ENCODE measurements at regions not wholly inside any gene's neighbourhood (a gene's known extent, or its start where the extent isn't known, plus 50 kb on each side); places are given as distances from the start of the nearest gene placed in this dataset.

DNA sequence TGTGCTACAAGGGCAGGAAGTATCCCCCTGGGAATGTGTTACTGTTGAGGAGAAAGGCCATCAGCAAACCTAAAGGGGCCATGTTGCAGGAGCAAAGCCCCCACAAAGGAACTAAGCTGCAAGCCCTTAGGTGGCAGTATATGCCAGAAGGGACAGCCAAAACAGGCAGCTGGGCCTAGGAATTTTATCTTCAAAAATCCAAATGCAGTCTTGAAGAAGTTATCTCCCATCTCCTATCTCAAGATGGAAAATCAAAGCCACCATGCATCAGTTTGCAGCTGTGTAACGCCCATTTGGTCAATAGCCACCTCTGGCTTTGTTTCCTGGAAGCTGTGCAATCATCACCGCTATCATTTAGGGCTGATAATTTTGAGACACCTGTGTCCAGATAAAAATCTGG is 400.3 kb downstream of the ARHGEF28 start:
- Histone ChIP-seq H3K4me3 (no peak overlapping the region), H3K4me1 (ENCODE audit: insufficient read depth) (peaks cover 2% of the 10 kb centered on the region), H3K36me3 (no peaks in the 10 kb centered on the region), H3K9me3 (no peaks in the 10 kb centered on the region), H3K27me3 (no peaks in the 10 kb centered on the region), H3K27ac (no peak overlapping the region)
- TF ChIP-seq, protein P1, sequence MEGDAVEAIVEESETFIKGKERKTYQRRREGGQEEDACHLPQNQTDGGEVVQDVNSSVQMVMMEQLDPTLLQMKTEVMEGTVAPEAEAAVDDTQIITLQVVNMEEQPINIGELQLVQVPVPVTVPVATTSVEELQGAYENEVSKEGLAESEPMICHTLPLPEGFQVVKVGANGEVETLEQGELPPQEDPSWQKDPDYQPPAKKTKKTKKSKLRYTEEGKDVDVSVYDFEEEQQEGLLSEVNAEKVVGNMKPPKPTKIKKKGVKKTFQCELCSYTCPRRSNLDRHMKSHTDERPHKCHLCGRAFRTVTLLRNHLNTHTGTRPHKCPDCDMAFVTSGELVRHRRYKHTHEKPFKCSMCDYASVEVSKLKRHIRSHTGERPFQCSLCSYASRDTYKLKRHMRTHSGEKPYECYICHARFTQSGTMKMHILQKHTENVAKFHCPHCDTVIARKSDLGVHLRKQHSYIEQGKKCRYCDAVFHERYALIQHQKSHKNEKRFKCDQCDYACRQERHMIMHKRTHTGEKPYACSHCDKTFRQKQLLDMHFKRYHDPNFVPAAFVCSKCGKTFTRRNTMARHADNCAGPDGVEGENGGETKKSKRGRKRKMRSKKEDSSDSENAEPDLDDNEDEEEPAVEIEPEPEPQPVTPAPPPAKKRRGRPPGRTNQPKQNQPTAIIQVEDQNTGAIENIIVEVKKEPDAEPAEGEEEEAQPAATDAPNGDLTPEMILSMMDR (IDR thresholded peaks at IDR 0.05): no peak
- no peak for TF ChIP-seq EP300 (IDR thresholded peaks at IDR 0.05)
- 94 to 99% (median 98%) methylated on average over 2 of the region's 2 CpGs for whole genome bisulfite sequencing, 3 donors
- intact Hi-C loops (cut with DNase I): no loop called here
- DNase-seq: no peak

DNA sequence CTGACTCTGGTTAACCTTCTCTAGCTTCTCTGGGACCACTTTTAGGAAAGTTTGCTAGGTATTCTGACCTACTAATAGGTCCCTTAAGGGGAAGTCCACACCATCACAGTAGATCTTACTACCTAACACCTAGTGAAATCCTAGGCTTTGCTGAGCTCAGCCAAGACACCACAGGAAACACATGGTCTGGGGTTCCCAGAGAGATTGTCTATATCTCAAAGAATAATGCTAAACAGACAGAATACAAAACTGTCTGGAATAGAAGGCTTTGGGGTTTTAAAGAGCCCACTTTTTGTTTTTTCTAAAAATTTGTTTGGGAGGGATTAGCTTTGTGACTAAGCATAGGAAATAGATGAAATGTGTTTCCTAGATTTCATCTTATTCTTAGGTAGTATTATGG is 395.1 kb downstream of the ARHGEF28 start:
- TF ChIP-seq POLR2A (IDR thresholded peaks at IDR 0.05) (no peak), EP300 (IDR thresholded peaks at IDR 0.05) (no peak)
- TF ChIP-seq, protein P1 (IDR thresholded peaks at IDR 0.05): no peak
- no peak overlapping the region for H3K27ac ChIP-seq
- DNase-seq: no peak
- H3K36me3 ChIP-seq: no peaks in the 10 kb centered on the region
- H3K4me1 ChIP-seq (ENCODE audit: insufficient read depth): no peaks in the 10 kb centered on the region
- no peak overlapping the region for H3K4me3 ChIP-seq
- intact Hi-C loops (cut with DNase I): no loop called here
- no peaks in the 10 kb centered on the region for H3K27me3 ChIP-seq
- no peaks in the 10 kb centered on the region for H3K9me3 ChIP-seq

GRCh38 chr5:74020503-74020902 is 394.5 kb downstream of the ARHGEF28 start:
- H3K4me3 ChIP-seq: no peak overlapping the region
- no peaks in the 10 kb centered on the region for H3K4me1 ChIP-seq (ENCODE audit: insufficient read depth)
- no peak for DNase-seq
- no peaks in the 10 kb centered on the region for H3K36me3 ChIP-seq
- no peak overlapping the region for H3K27ac ChIP-seq
- no peaks in the 10 kb centered on the region for H3K9me3 ChIP-seq
- 90 to 93% (median 93%) methylated on average over 5 of the region's 5 CpGs for WGBS, 3 donors
- H3K27me3 ChIP-seq: no peaks in the 10 kb centered on the region
- intact Hi-C loops (cut with DNase I): no loop called here
- TF ChIP-seq EP300 (IDR thresholded peaks at IDR 0.05) (no peak), POLR2A (IDR thresholded peaks at IDR 0.05) (no peak)
- TF ChIP-seq, protein P1 (IDR thresholded peaks at IDR 0.05): no peak

DNA sequence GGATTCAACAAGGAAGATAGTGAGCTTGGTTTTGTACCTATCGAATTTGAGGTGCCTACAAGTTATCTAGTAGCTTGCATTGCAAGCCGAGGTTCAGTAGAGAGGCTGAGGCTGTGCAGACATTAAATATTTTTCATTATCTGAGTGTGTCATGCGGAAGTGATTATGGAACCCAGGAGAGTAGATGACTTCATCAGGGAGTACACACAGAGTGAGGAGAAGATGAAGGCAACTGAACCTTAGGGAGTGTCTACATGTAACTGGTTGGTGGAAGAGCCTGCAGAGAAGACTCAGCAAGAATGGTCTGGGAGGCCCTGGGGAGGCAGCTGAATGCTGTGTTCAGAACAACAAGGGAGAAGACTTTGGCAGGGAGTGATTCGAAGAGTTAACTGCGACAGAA is 393.9 kb downstream of the ARHGEF28 start:
- TF ChIP-seq, protein P1 (IDR thresholded peaks at IDR 0.05): no peak
- TF ChIP-seq POLR2A (IDR thresholded peaks at IDR 0.05): no peak
- Histone ChIP-seq H3K4me1 (ENCODE audit: insufficient read depth) (no peaks in the 10 kb centered on the region), H3K27me3 (no peaks in the 10 kb centered on the region), H3K27ac (no peak overlapping the region), H3K36me3 (no peaks in the 10 kb centered on the region), H3K9me3 (no peaks in the 10 kb centered on the region), H3K4me3 (no peak overlapping the region)
- intact Hi-C loops (cut with DNase I): no loop called here
- no peak for DNase-seq
- WGBS, 3 donors: 85 to 94% (median 87%) methylated on average over 5 of the region's 5 CpGs

DNA sequence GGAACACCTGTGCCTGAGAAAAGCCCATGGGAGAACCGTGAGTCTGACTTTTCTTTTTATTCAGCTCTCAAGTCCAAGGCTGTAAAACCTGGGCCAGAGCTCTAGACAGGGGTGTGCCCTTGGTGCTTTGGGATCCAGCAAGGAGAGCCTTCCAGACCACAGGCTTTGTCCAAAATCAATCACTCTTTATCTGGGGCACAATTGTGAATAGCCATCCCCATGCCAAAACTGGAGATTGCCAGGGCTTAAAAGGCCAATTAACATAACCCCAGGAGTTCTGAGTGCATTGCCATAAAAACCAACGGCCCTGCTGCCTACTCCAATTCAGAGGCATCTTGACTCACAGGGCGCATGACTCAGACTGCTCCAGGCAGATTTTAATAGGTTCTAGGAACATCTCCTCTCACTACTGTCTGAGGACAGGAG is 391.8 kb downstream of the ARHGEF28 start:
- no peak for DNase-seq
- intact Hi-C loops (cut with DNase I): no loop called here
- no peaks in the 10 kb centered on the region for H3K36me3 ChIP-seq
- no peaks in the 10 kb centered on the region for H3K27me3 ChIP-seq
- no peaks in the 10 kb centered on the region for H3K4me1 ChIP-seq (ENCODE audit: insufficient read depth)
- H3K9me3 ChIP-seq: no peaks in the 10 kb centered on the region
- H3K27ac ChIP-seq: no peak overlapping the region
- TF ChIP-seq EP300 (IDR thresholded peaks at IDR 0.05): no peak
- TF ChIP-seq POLR2A (IDR thresholded peaks at IDR 0.05): no peak
- TF ChIP-seq, protein P1 (IDR thresholded peaks at IDR 0.05): no peak
- no peak overlapping the region for H3K4me3 ChIP-seq
- WGBS, 3 donors: 57 to 78% (median 60%) methylated on average over 3 of the region's 3 CpGs

All from ovary (tissue), 7 donors.